ENCODE measurements at regions not wholly inside any gene's neighbourhood (a gene's known extent, or its start where the extent isn't known, plus 50 kb on each side); places are given as distances from the start of the nearest gene placed in this dataset.

- H3K36me3 Mint-ChIP-seq (ENCODE audit: insufficient read depth in 1 of 3, low read depth in 3 of 3): no peaks in the 10 kb centered on the region
- no peaks in the 10 kb centered on the region for H3K27me3 ChIP-seq (ENCODE audit: insufficient read depth, low read length)
- no peak overlapping the region for H4K5ac ChIP-seq (ENCODE audit: insufficient read length, low read depth, low read length)
- no peaks in the 10 kb centered on the region for H3K79me1 ChIP-seq (ENCODE audit: insufficient read depth, low read depth, low read length, poor library complexity, severe bottlenecking)
- H2AK5ac ChIP-seq (ENCODE audit: insufficient read length, low read length): no peak overlapping the region
- H4K8ac ChIP-seq (replicated peaks; ENCODE audit: insufficient read length, low read depth, low read length): no peak overlapping the region
- H2BK15ac ChIP-seq (ENCODE audit: low read depth, low read length): no peak overlapping the region
- no peak overlapping the region for H3K18ac ChIP-seq (ENCODE audit: insufficient read length, low read depth, low read length)
- no peak overlapping the region for H2AFZ ChIP-seq (ENCODE audit: low read length)
- no peak overlapping the region for H3K14ac ChIP-seq (ENCODE audit: insufficient read depth, low read length)
- H3T11ph ChIP-seq (ENCODE audit: low read length): no peak overlapping the region
- H3K9me3 ChIP-seq (ENCODE audit: control insufficient read depth, low read depth, low read length): no peaks in the 10 kb centered on the region
- no peak overlapping the region for H3K4ac ChIP-seq (ENCODE audit: low read depth, low read length)
- H3K56ac ChIP-seq (ENCODE audit: insufficient read length, low read depth, low read length): no peak overlapping the region
- no peak overlapping the region for H2BK120ac ChIP-seq (ENCODE audit: low read depth, low read length, poor library complexity, severe bottlenecking)
- H3K23ac ChIP-seq (ENCODE audit: insufficient read length, low read depth, low read length): no peak overlapping the region
- H4K20me1 ChIP-seq (ENCODE audit: control insufficient read depth, insufficient read depth, insufficient read length): no peaks in the 10 kb centered on the region
- no peak overlapping the region for H3K4me2 ChIP-seq (ENCODE audit: insufficient read depth, insufficient read length, low read length)
- H3K9ac ChIP-seq (ENCODE audit: extremely low read depth, insufficient read length, low read length): no peak overlapping the region
- no peak overlapping the region for H2BK20ac ChIP-seq (ENCODE audit: low read depth, low read length, poor library complexity, severe bottlenecking)
- no CpG with 5 or more reads among the region's 7 CpGs for WGBS (ENCODE audit: extremely low coverage, insufficient read length, low lambda C conversion rate)
- H3K23me2 ChIP-seq (ENCODE audit: insufficient read length, low read depth, low read length, poor library complexity, severe bottlenecking): no peaks in the 10 kb centered on the region
- DNase-seq: no peak
- no peak overlapping the region for H3K27ac Mint-ChIP-seq
- H2BK12ac ChIP-seq (ENCODE audit: insufficient read length, low read depth, low read length): no peak overlapping the region
- H3K9me3 Mint-ChIP-seq: no peaks in the 10 kb centered on the region
- H3K4me3 Mint-ChIP-seq: no peak overlapping the region
- H2BK5ac ChIP-seq (ENCODE audit: insufficient read length, low read length): no peak overlapping the region
- no peak overlapping the region for H4K91ac ChIP-seq (ENCODE audit: insufficient read length, low read depth, low read length)
- no peak for TF ChIP-seq CTCF (conservative IDR thresholded peaks at IDR 0.05)
- H3K4me1 Mint-ChIP-seq: peaks cover 1 to 6% of the 10 kb centered on the region in 2 experiments; a peak in 2 of 4 replicates
- no peaks in the 10 kb centered on the region for H3K4me1 ChIP-seq (ENCODE audit: insufficient read depth, low read length)
- H3K27ac ChIP-seq (ENCODE audit: insufficient read length, low read depth, low read length): no peak overlapping the region
- H3K27me3 Mint-ChIP-seq (ENCODE audit: low read depth): peaks cover 32% of the 10 kb centered on the region
- no peaks in the 10 kb centered on the region for H3K79me2 ChIP-seq (ENCODE audit: insufficient read depth, low read length)
Observed at GRCh38 chr11:44380820-44381219, 70.9 kb upstream of the ALX4 start.
